T-cell (primary cell): ENCODE measurements at regions not wholly inside any gene's neighbourhood (a gene's known extent, or its start where the extent isn't known, plus 50 kb on each side); places are given as distances from the start of the nearest gene placed in this dataset.
"Not testable (repeated sequence)": the region's sequence is repeated elsewhere in the genome, so short reads cannot be mapped to it uniquely, and the experiment has no call there.

Experiments
- ATAC-seq, 4 experiments: fragments of 200-7000 bp in 3 of 4; fragments of 150-1000 bp in 1 of 4; cut with Tn5 transposase; replicated peaks in 1 of 4; 1 replicate in 3 of 4; 2 replicates in 1 of 4; pipeline ENCODE4 v1.10.0; 2021; ENCODE audit warnings: moderate library complexity in 3 of 4, mild to moderate bottlenecking in 2 of 4, moderate number of reproducible peaks in 1 of 4
- CTCF ChIA-PET, 2 donors: fragments of 300-600 bp; sonication (Branson Sonifier 250); formaldehyde crosslinking; loops; one replicate each; lab custom pipeline; 2022; ENCODE audit warnings: antibody characterized with exemption in 2 of 2; lab: Charles Lee
- POLR2A ChIA-PET, 2 donors: fragments of 300-600 bp; sonication (Branson Sonifier 250); formaldehyde crosslinking; loops; one replicate each; lab custom pipeline; 2022; ENCODE audit warnings: antibody characterized with exemption in 2 of 2; lab: Charles Lee
- DNase-seq, 35 experiments: peaks; one replicate each; pipeline versions ENCODE4 v3.0.0 to v3.0.0-alpha.2; 2013 to 2023
- H3K27ac ChIP-seq: one replicate; pipeline ENCODE4 v1.5.1; 2013; ENCODE audit warnings: low read length
- H3K27me3 ChIP-seq, 2 experiments: replicated peaks in 1 of 2; 1 replicate in 1 of 2; 2 replicates in 1 of 2; pipeline versions ENCODE4 v1.6.1 to v1.7.0; 2013; ENCODE audit warnings: low read length in 1 of 2, mixed read lengths in 1 of 2; ENCODE audit not compliant: control insufficient read depth in 2 of 2, insufficient read depth in 2 of 2; ENCODE audit errors: extremely low read depth in 1 of 2
- H3K36me3 ChIP-seq, 2 donors: 1 replicate in 1 of 2; 2 replicates in 1 of 2; pipeline versions ENCODE4 v1.6.1 to v1.7.0; 2013; ENCODE audit warnings: low read length in 1 of 2; ENCODE audit not compliant: control insufficient read depth in 2 of 2, insufficient read depth in 1 of 2; ENCODE audit errors: extremely low read depth in 1 of 2
- H3K4me1 ChIP-seq, 2 experiments: 1 replicate in 1 of 2; 2 replicates in 1 of 2; pipeline versions ENCODE4 v1.6.1 to v1.7.0; 2013; ENCODE audit warnings: low read length in 2 of 2, mixed read lengths in 1 of 2; ENCODE audit not compliant: insufficient read depth in 2 of 2, control insufficient read depth in 1 of 2; ENCODE audit errors: extremely low read depth in 1 of 2
- H3K4me3 ChIP-seq, 2 donors: 1 replicate in 1 of 2; 2 replicates in 1 of 2; pipeline versions ENCODE4 v1.5.1 to v1.7.0; 2013; ENCODE audit warnings: mild to moderate bottlenecking in 2 of 2, low read length in 1 of 2, moderate library complexity in 1 of 2; ENCODE audit not compliant: control insufficient read depth in 1 of 2; ENCODE audit errors: extremely low read depth in 1 of 2
- H3K9me3 ChIP-seq: 2 replicates; pipeline ENCODE4 v1.7.0; 2013
- H3K27ac Mint-ChIP-seq, 2 donors: one replicate each; pipeline ENCODE4 v1.8.0; 2020 to 2021; ENCODE audit warnings: mild to moderate bottlenecking in 2 of 2, mixed read lengths in 2 of 2
- H3K27me3 Mint-ChIP-seq, 2 donors: one replicate each; pipeline ENCODE4 v1.8.0; 2021 to 2022; ENCODE audit warnings: mixed read lengths in 2 of 2
- H3K36me3 Mint-ChIP-seq: one replicate; pipeline ENCODE4 v1.8.0; 2021; ENCODE audit warnings: mixed read lengths
- H3K4me1 Mint-ChIP-seq, 3 donors: one replicate each; pipeline ENCODE4 v1.8.0; 2020 to 2022; ENCODE audit warnings: mixed read lengths in 3 of 3, mild to moderate bottlenecking in 1 of 3
- H3K4me3 Mint-ChIP-seq, 3 donors: one replicate each; pipeline ENCODE4 v1.8.0; 2020 to 2022; ENCODE audit warnings: mild to moderate bottlenecking in 3 of 3, mixed read lengths in 3 of 3, moderate library complexity in 3 of 3
- H3K9me3 Mint-ChIP-seq, 3 donors: one replicate each; pipeline ENCODE4 v1.8.0; 2020 to 2022; ENCODE audit warnings: mixed read lengths in 3 of 3
- WGBS: methylation state at CpG from one replicate; pipeline ENCODE4 v1.1.5; 2013; ENCODE audit warnings: missing lambda C conversion rate; ENCODE audit not compliant: insufficient coverage; 5-methylcytosine and 5-hydroxymethylcytosine counted together

DNA sequence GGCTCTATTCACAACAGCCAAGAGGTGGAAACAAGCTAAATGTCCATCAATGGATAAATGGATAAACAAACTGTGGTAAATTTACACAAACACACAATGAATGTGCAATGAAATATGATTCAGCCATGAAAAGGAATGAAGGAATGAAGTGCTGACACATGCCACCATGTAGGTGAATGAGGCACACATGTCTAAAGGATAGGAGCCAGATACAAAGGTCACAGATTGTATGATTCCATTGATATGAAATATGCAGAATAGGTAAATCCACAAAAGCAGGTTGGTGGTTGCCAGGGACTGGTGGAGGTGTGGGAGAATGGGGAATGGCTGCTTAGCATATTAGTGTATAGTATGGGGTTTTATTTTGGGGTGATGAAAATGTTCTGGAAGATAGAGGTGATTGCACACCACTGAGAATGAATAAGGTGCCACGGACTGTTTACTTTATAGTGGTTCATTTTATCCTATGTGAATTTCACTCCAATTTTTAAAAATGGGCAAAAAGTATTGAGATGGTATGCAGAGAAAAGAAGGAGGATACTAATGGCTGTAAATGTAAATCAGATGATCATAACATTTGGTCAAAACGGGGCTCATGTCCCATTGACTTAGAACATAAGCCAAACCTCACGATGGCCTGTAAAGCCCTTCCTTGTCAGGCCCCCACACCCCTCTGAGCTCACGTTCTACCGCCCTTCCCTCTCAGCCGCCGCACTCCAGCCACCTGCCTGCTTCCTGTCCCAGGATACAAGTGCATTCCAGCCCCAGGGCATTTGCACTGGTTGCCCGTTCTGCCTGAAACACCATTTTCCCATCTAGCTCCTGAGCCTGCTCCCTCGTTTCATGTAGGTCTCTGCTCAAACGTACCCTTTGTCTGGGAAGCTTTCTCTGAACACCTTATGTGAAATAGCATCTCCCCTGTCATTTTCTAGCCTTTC, 165.5 kb downstream of the DDX1 start:
- H3K4me1 Mint-ChIP-seq = no peaks in the 10 kb centered on the region
- DNase-seq = no peak
- WGBS = 84% methylated on average over 8 of the region's 10 CpGs
- H3K36me3 ChIP-seq = no peaks in the 10 kb centered on the region
- peaks cover 0 to 3% of the 10 kb centered on the region in 2 experiments for H3K27me3 ChIP-seq
- H3K27ac ChIP-seq = no peak overlapping the region
- no peak overlapping the region for H3K27ac Mint-ChIP-seq
- H3K4me3 Mint-ChIP-seq = no peak overlapping the region
- H3K4me1 ChIP-seq = no peaks in the 10 kb centered on the region
- ChIA-PET CTCF (no interaction called here), POLR2A (no interaction called here)
- no peaks in the 10 kb centered on the region for H3K9me3 ChIP-seq
- no peaks in the 10 kb centered on the region for H3K9me3 Mint-ChIP-seq
- no peak for ATAC-seq
- no peaks in the 10 kb centered on the region for H3K36me3 Mint-ChIP-seq
- peaks cover 0 to 5% of the 10 kb centered on the region in 2 donors for H3K27me3 Mint-ChIP-seq
- no peak overlapping the region for H3K4me3 ChIP-seq

DNA sequence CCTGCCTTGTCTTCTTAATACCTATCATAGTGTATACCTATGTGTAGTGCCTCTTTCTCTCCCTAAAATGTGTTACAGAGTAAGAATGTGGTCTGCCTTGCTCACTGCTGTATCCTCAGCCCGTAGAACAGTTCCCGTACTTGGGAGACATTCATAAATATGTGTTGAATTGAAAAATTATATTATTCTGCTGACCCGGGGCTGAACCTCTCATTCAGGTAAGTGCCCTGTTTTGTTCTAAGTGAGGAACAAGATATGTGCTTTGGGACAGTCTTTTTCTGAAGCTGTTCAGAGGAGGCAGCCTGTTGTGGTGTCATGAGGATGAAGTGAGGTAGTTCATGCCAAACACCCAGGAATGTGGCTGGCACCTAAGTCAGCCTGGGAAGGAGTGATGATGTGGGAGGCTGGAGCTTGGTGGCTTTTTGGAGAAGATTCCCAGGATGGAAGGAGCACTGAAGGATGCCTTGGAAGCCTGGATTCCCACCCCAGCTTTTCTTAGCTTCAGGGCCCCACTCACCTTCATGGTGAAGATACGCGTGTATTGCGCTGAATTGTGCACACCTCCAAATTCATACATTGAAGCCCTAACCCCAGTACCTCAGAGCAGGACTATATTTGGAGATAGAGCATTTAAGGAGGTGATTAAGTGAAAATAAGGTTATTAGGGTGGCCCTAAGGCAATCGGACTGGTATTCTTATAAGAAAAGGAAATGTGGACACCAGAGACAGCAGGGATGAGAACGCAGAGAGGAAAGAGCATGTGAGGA, 166.3 kb downstream of the DDX1 start:
- no peak for ATAC-seq
- WGBS = 90% methylated on average over 3 of the region's 8 CpGs

DNA sequence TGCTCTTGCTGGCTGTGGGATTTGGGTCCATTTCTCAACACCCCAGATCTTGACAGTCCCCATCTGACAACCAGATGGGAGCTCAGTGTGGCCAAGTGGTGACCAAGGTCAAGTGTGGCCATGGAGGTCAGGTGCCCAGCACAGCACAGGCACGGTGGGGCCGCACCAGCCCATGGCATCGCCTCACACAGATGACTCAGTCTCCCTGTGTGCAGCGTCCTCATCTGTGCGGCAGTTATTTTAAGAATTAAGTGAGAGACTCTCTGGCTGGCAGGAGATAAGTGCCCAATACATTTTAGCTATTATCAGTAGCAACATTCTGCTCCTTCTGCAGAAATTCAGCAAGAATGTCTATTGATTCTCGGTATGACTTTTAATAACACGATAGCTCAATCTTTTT, 167.2 kb downstream of the DDX1 start:
- Mint-ChIP-seq H3K27me3 (peaks cover 0 to 5% of the 10 kb centered on the region in 2 donors), H3K9me3 (no peaks in the 10 kb centered on the region), H3K27ac (no peak overlapping the region), H3K36me3 (no peaks in the 10 kb centered on the region), H3K4me1 (no peaks in the 10 kb centered on the region), H3K4me3 (no peak overlapping the region)
- ChIA-PET CTCF (no interaction called here), POLR2A (no interaction called here)
- 74% methylated on average over 4 of the region's 7 CpGs for WGBS
- Histone ChIP-seq H3K4me3 (no peak overlapping the region), H3K36me3 (no peaks in the 10 kb centered on the region), H3K27ac (no peak overlapping the region), H3K27me3 (no peaks in the 10 kb centered on the region), H3K4me1 (no peaks in the 10 kb centered on the region), H3K9me3 (no peaks in the 10 kb centered on the region)
- ATAC-seq (no peak), DNase-seq (no peak)

More for the DNA sequence above, 166.3 kb downstream of the DDX1 start:
- POLR2A ChIA-PET = no interaction called here
- Mint-ChIP-seq H3K4me1 (no peaks in the 10 kb centered on the region), H3K9me3 (no peaks in the 10 kb centered on the region), H3K4me3 (no peak overlapping the region), H3K27ac (no peak overlapping the region), H3K27me3 (peaks cover 0 to 5% of the 10 kb centered on the region in 2 donors), H3K36me3 (no peaks in the 10 kb centered on the region)
- DNase-seq = no peak
- no peaks in the 10 kb centered on the region for H3K9me3 ChIP-seq
- peaks cover 0 to 3% of the 10 kb centered on the region in 2 experiments for H3K27me3 ChIP-seq
- no peak overlapping the region for H3K27ac ChIP-seq
- H3K36me3 ChIP-seq = no peaks in the 10 kb centered on the region
- no peaks in the 10 kb centered on the region for H3K4me1 ChIP-seq
- H3K4me3 ChIP-seq = no peak overlapping the region
- CTCF ChIA-PET = no interaction called here

DNA sequence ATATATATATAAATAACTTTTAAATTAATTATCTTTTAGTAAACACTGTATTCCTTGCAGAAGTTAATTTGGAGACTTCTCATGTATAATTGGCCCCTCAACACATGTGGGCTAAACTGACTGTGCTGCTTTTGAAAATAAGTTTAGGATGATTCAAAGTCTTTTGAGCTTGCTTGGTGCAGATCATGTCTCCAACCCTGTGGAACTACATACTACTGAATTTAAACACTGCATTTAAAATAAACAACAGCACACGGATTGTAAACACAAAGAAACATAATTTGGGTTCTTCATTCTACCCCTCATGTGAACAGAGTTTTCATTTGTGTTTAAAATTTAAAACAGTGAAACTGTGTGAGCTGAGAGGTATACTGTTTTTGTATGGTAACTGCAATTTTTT, 167.7 kb downstream of the DDX1 start:
- Mint-ChIP-seq H3K27ac (no peak overlapping the region), H3K4me1 (no peaks in the 10 kb centered on the region), H3K4me3 (no peak overlapping the region), H3K9me3 (no peaks in the 10 kb centered on the region), H3K27me3 (peaks cover 0 to 5% of the 10 kb centered on the region in 2 donors), H3K36me3 (no peaks in the 10 kb centered on the region)
- Histone ChIP-seq H3K27me3 (no peaks in the 10 kb centered on the region), H3K36me3 (no peaks in the 10 kb centered on the region), H3K4me3 (no peak overlapping the region), H3K9me3 (no peaks in the 10 kb centered on the region), H3K4me1 (no peaks in the 10 kb centered on the region), H3K27ac (no peak overlapping the region)
- POLR2A ChIA-PET = no interaction called here
- no peak for ATAC-seq
- DNase-seq = no peak
- no CpG with 5 or more reads among the region's 1 CpG for WGBS
- CTCF ChIA-PET = no interaction called here

DNA sequence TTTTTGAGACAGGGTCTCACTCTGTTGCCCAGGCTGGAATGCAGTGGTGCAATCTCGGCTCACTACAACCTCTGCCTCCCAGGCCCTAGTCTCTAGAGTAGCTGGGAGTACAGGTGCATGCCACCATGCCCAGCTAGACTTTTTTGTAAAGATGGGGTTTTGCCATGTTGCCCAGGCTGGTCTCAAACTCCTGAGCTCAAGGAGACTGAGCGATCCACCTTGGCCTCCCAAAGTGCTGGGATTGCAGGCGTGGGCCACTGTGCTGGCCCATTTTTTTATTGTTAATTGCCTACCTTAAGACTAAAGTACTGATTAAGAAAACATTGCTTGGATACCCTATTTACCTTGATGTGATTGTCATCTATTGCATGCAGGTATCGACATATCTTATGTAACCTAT, 168.1 kb downstream of the DDX1 start:
- H3K36me3 Mint-ChIP-seq, H3K4me1 Mint-ChIP-seq, H3K4me1 ChIP-seq, H3K36me3 ChIP-seq, ATAC-seq, H3K27me3 Mint-ChIP-seq, H3K9me3 ChIP-seq, POLR2A ChIA-PET, DNase-seq, H3K27ac ChIP-seq, H3K27me3 ChIP-seq, H3K4me3 Mint-ChIP-seq, H3K9me3 Mint-ChIP-seq, CTCF ChIA-PET, H3K27ac Mint-ChIP-seq, H3K4me3 ChIP-seq: not testable (repeated sequence)
- WGBS = 0% methylated on average over 3 of the region's 4 CpGs

DNA sequence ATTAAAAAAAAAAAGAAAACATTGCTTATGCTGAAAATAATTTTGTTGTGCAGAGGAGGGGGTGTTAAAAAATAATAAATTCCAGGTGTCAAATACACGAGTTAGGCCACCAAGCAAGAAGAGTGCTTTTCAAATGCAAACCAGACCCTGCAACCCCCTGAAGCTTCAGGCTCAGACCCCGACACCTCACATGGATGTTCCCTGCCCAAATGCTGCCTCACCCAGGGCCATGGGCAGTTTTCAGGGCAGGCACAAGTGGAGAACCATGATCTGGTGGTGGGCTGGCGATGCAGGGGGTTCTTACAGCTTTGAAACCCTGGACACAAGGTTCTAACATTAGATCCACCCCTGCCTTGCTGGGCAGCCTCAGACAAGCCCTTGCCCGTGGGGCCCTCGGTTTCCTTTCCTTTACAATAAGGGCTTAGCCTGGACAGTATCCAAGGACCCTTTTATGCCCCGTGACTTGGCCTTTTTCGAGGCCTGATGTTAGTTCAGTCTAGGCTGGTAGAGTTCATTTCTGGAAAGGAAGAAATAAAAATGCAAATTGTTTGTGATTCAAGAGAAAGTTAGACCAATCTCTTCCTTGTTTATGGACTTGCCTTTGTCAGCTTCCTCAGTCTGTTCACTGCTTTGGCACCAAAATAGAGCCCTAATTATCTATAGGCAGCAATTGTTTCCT, 168.7 kb downstream of the DDX1 start:
- Mint-ChIP-seq H3K9me3 (no peaks in the 10 kb centered on the region), H3K36me3 (no peaks in the 10 kb centered on the region), H3K27me3 (peaks cover 0 to 5% of the 10 kb centered on the region in 2 donors), H3K4me1 (no peaks in the 10 kb centered on the region), H3K27ac (no peak overlapping the region), H3K4me3 (no peak overlapping the region)
- H3K27ac ChIP-seq = no peak overlapping the region
- CTCF ChIA-PET = no interaction called here
- WGBS = 67% methylated on average over 4 of the region's 7 CpGs
- DNase-seq = no peak
- H3K9me3 ChIP-seq = no peaks in the 10 kb centered on the region
- no peaks in the 10 kb centered on the region for H3K4me1 ChIP-seq
- POLR2A ChIA-PET = no interaction called here
- ATAC-seq = no peak
- H3K27me3 ChIP-seq = no peaks in the 10 kb centered on the region
- H3K4me3 ChIP-seq = no peak overlapping the region
- no peaks in the 10 kb centered on the region for H3K36me3 ChIP-seq
